HG03521 (cell line): ENCODE measurements at regions not wholly inside any gene's neighbourhood (a gene's known extent, or its start where the extent isn't known, plus 50 kb on each side); places are given as distances from the start of the nearest gene placed in this dataset.
"Not testable (repeated sequence)": the region's sequence is repeated elsewhere in the genome, so short reads cannot be mapped to it uniquely, and the experiment has no call there.

Source experiments
- ATAC-seq: cut with Tn5 transposase; IDR thresholded peaks from one replicate; pipeline ENCODE4 v1.9.1; 2021; ENCODE audit warnings: mild to moderate bottlenecking, moderate library complexity; ENCODE audit not compliant: unreplicated experiment

DNA sequence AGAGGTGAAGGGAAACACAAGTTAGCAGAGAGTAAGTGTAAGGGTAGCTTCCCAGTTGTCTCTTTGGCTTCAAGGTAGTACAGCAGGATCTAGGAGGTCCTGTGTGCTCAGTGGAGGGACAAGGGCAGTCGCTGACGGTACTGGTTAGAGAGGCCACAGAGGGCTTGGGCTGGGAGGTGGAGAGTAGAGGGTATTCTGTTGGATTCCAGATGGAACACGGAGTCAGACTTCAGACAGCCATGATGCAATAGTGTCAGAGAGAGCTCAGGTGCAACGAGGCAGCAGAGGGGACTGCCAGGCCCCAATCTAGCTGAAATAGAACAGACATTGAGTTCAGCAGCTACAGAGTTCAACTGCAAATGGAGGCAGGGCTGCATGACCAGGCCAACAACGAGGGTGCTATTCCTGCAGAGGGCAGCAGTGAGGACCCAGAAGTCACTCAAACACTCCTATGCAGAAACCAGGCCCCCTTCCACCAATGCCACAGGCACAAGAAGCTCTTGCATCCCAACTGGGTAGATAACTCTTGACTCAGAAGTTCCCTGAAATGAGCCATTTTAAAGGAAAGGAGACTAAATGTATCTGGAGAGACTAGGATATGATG, 325.0 kb upstream of the ESRRG start:
- peak; percentile 71 for ATAC-seq

GRCh38 chr1:217040711-217041455, 317.7 kb upstream of the ESRRG start:
- no peak for ATAC-seq

- ATAC-seq: no peak
These were observed 316.7 kb upstream of the ESRRG start for GRCh38 chr1:217039926-217040325.

- not testable (repeated sequence) for ATAC-seq
These were observed 315.9 kb upstream of the ESRRG start for GRCh38 chr1:217039139-217039538.

- ATAC-seq: no peak
These were observed 313.5 kb upstream of the ESRRG start for GRCh38 chr1:217036757-217037156.

DNA sequence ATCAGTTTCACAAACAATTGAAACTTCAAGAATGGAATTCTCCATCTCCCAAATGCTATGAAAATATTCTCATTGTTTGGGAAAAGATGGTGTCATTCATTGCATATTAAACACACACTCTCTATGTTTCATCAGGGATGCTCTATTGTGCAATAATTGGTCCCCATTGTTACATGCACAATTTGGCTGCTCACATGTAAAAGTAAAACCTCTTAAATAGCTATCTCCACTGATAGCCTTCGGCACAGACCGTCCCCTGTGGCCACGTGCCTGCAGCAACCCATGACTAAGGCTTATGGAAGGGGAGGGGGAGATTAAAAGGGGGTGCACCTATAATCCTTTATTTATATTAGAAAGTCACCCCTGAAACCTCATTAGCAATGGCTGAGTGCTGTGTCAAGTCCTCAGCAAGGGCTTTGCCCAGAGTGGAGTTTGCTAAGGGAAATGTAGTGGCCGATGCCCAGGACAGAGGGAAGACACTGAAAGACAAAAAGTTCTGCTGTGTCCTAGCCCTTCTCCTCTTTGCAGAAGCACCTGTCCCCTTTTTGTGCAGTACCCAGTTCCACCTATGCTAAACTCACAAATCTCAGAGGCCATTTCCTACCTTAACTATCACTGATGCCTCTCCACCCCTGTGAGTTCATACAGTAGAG, 309.6 kb upstream of the ESRRG start:
- no peak for ATAC-seq

DNA sequence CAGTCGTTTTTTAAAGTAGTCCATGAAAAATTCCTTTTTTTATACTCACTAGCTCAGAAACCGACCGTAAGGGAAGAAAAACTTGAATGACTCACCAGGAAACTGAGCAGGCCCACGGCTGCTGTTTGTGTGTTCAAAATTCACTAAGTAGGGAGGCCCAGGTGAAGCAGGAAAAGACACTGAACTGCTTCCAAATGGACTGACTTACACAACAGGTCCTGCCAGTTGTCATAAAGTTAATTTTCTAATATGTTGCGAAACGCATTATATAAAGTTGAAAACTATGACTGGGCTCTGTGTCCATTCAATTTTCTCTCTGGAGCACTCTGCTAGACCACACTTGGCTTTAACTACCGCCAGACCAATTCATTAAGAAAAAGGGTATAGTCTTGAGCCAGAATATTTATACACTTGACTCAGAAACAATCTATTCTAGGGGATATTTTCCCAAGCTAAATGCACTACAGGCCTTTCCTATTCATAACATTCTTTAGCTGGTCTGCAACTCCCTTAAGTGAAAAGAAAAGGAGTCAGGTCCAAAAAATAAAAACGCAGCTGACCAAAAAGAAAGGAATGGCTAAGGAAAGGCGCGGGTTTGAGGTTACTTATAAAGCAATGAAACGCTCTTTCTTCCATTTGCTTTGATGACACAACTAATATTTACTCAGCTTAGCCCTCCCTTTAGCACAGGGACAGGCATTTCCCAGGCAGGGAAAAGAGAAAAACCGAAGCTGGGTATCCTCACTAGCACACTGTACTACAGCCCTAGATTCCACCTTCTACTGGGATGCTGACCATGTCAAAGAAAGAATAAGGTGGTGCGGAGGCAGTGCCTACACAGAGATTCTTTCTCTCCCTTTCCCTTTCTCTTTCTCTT, 306.3 kb upstream of the ESRRG start:
- no peak for ATAC-seq

DNA sequence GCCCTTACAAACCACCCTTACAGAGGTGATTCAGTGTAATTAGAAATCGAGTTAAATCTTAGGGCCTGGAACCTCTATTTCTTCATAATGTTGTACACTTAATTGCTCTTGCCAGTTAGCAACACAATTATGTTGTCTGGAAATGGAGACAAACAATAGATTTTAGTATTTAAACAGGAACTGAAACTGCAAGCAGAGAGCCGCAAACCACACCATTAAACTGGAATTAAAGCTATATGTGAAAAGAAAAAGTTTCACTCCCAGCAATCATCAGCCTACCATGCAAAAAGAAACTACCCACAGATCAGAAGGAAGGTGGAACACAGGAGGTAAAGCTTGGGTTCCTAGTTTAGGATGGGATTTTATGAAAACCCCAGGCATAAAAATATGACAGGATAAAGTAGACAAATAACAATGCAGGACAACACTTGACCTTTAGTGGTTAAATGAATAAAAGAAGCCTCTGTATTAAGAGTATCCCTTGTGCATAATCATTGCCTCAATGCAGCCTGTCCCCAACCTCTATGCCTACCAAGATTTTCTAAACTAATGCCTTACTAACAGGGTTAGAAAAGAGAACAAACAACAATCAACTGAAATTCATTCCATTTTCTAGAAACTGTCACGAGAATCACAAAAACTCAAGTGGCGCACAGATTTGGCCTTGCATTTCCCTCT, 304.3 kb upstream of the ESRRG start:
- peak; percentile 88 for ATAC-seq

- no peak for ATAC-seq
These were observed 303.3 kb upstream of the ESRRG start for GRCh38 chr1:217026531-217026930.

- no peak for ATAC-seq
These were observed 302.2 kb upstream of the ESRRG start for GRCh38 chr1:217025381-217025780.

- no peak for ATAC-seq
These were observed 301.7 kb upstream of the ESRRG start for GRCh38 chr1:217024911-217025310.

DNA sequence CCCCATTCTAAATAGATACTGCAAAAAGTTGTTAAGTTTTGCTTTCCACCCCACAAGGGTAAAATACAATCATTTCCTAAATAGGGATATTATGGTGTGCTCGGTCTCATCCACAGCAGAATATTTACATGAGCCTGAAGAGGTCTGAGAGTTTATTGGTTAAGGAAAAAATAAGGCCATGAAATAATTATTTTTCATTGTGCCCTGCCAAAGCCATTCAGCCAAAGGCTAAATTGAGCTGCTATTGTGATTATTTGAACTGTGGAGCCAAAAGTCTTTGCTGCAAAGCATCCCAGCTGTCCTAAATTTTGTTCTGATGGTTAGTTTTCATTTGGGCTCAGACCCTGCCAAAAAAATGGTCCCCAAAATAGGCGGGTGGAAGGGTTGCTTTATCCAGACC, 298.7 kb upstream of the ESRRG start:
- ATAC-seq: no peak

- no peak for ATAC-seq
These were observed 298.2 kb upstream of the ESRRG start for GRCh38 chr1:217021400-217021799.

- no peak for ATAC-seq
These were observed 296.2 kb upstream of the ESRRG start for GRCh38 chr1:217019475-217019874.

DNA sequence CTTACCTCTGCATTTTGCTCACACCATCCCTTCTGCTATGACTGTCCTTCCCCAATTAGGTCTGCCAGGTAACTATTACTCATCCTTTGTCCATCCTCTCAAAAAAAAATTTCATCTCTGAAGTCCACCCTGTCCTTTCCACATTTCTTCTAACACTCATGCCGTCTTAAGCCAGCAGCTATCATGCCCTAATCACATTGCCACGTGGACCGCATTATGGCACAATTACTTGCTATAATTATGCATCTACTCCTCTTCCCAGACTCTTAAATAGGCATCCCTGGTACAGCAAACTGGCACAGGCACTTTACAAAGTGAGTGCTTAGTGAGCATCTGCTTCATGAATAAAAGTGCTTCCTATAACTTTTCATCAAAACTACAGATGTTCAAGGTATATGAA, 295.4 kb upstream of the ESRRG start:
- ATAC-seq: no peak

DNA sequence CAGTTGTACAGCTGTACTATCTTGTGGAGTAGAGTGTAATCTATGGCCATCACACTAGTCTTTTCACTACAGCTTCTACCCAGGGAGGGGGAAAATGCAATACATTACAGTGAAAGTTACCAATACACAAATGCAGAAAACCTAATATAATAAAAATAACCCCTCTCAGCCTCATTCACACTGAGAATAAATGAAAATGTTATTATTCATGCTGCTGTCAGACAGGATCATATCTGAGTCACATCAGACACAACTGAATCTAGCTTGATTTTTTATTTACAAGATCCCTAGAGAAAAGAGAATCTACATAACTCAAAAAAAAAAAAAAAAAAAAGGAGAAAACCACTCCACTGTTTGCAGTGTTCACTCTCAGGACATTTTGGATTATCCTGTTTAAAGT, 293.9 kb upstream of the ESRRG start:
- no peak for ATAC-seq

- ATAC-seq: no peak
These were observed 290.8 kb upstream of the ESRRG start for GRCh38 chr1:217014066-217014465.

DNA sequence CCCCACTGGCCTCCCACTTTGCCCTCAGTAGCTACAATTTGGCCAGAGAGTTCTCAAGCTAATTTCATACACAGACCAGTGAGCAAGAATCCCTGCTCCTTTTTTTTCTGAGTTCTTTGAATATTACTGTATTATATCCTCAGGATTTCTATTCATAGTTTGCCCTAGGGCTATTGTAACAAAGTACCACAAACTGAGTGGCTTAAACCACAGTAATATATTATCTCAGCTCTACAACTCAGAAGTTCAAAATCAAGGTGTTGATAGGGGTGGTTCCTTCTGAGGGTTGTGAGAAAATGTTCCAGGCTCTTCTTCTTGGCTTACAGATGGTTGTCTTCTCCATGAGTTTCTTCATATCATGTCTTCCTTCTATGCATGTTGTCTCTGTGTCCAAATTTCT, 289.4 kb upstream of the ESRRG start:
- no peak for ATAC-seq

DNA sequence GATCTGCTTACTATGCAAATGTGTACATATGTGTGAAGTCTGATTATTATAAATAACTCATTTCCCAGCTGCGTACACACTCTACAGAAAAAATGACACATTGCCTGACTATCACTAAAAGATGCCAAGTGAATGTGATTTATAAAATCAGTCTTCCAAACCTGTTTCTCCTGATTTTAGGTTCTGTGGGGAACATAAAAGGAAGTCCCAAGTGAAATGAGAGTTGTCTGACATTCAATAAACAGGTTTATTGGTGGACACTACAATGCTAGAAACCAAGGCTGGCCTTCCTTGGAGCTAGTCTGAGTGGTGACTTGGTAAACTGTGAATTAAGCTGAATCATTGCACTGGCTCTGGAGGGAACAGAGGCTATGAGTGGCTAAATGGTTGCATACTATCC, 287.9 kb upstream of the ESRRG start:
- no peak for ATAC-seq

GRCh38 chr1:217010253-217010652, 287.0 kb upstream of the ESRRG start:
- no peak for ATAC-seq

GRCh38 chr1:217009376-217009775, 286.1 kb upstream of the ESRRG start:
- no peak for ATAC-seq
